Effector memory CD8-positive, alpha-beta T cell (primary cell): ENCODE measurements at regions not wholly inside any gene's neighbourhood (a gene's known extent, or its start where the extent isn't known, plus 50 kb on each side); places are given as distances from the start of the nearest gene placed in this dataset.
"Not testable (repeated sequence)": the region's sequence is repeated elsewhere in the genome, so short reads cannot be mapped to it uniquely, and the experiment has no call there.

ENCODE experiments used
- ATAC-seq: fragments of 150-1000 bp; cut with Tn5 transposase; replicated peaks from 2 replicates; pipeline ENCODE4 v1.10.0; 2021; ENCODE audit warnings: mild to moderate bottlenecking, moderate library complexity
- DNase-seq, 3 experiments: peaks; one replicate each; pipeline ENCODE4 v3.0.0; 2021
- H3K27ac Mint-ChIP-seq, 2 donors: one replicate each; pipeline ENCODE4 v1.8.0; 2022; ENCODE audit warnings: mild to moderate bottlenecking in 2 of 2, mixed read lengths in 2 of 2, moderate library complexity in 2 of 2
- H3K27me3 Mint-ChIP-seq, 2 donors: one replicate each; pipeline ENCODE4 v1.8.0; 2022; ENCODE audit warnings: mixed read lengths in 2 of 2
- H3K36me3 Mint-ChIP-seq: one replicate; pipeline ENCODE4 v1.8.0; 2022; ENCODE audit warnings: mild to moderate bottlenecking, moderate library complexity, mixed read lengths; ENCODE audit not compliant: insufficient read depth
- H3K4me1 Mint-ChIP-seq, 2 donors: one replicate each; pipeline ENCODE4 v1.8.0; 2022; ENCODE audit warnings: low read depth in 2 of 2, mixed read lengths in 2 of 2
- H3K4me3 Mint-ChIP-seq, 2 donors: one replicate each; pipeline ENCODE4 v1.8.0; 2022; ENCODE audit warnings: mild to moderate bottlenecking in 2 of 2, mixed read lengths in 2 of 2, moderate library complexity in 2 of 2
- H3K9me3 Mint-ChIP-seq, 2 donors: one replicate each; pipeline ENCODE4 v1.8.0; 2022; ENCODE audit warnings: mixed read lengths in 2 of 2

GRCh38 chr14:37650356-37651037, 55.1 kb downstream of the TTC6 start:
- DNase-seq (no peak), ATAC-seq (no peak)
- Mint-ChIP-seq H3K4me1 (no peaks in the 10 kb centered on the region), H3K36me3 (no peaks in the 10 kb centered on the region), H3K27me3 (no peaks in the 10 kb centered on the region), H3K4me3 (no peak overlapping the region), H3K27ac (no peak overlapping the region), H3K9me3 (peaks cover 0 to 10% of the 10 kb centered on the region in 2 donors)

GRCh38 chr14:37652042-37652441, 56.6 kb downstream of the TTC6 start:
- ATAC-seq, result no peak
- Mint-ChIP-seq H3K36me3 (no peaks in the 10 kb centered on the region), H3K4me1 (no peaks in the 10 kb centered on the region), H3K27me3 (no peaks in the 10 kb centered on the region), H3K9me3 (peaks cover 0 to 8% of the 10 kb centered on the region in 2 donors), H3K27ac (no peak overlapping the region), H3K4me3 (no peak overlapping the region)
- DNase-seq, result no peak

- Mint-ChIP-seq H3K4me1 (no peaks in the 10 kb centered on the region), H3K9me3 (peaks cover 2 to 14% of the 10 kb centered on the region in 2 donors), H3K4me3 (no peak overlapping the region), H3K27me3 (no peaks in the 10 kb centered on the region), H3K27ac (no peak overlapping the region), H3K36me3 (no peaks in the 10 kb centered on the region)
- DNase-seq, result no peak
- ATAC-seq, result no peak
Observed at GRCh38 chr14:37655418-37655817, 60.0 kb downstream of the TTC6 start.

- H3K27me3 Mint-ChIP-seq, result no peaks in the 10 kb centered on the region
- ATAC-seq (no peak), DNase-seq (no peak)
- H3K4me3 Mint-ChIP-seq, result no peak overlapping the region
- H3K9me3 Mint-ChIP-seq, result peaks cover 5 to 16% of the 10 kb centered on the region in 2 donors
- no peaks in the 10 kb centered on the region for H3K36me3 Mint-ChIP-seq
- no peak overlapping the region for H3K27ac Mint-ChIP-seq
- no peaks in the 10 kb centered on the region for H3K4me1 Mint-ChIP-seq
Observed at GRCh38 chr14:37658156-37658555, 62.7 kb downstream of the TTC6 start.

GRCh38 chr14:37663498-37663897, 68.1 kb downstream of the TTC6 start:
- H3K4me1 Mint-ChIP-seq, result no peaks in the 10 kb centered on the region

GRCh38 chr14:37665479-37665878, 70.0 kb downstream of the TTC6 start:
- no peaks in the 10 kb centered on the region for H3K27me3 Mint-ChIP-seq
- no peak overlapping the region for H3K4me3 Mint-ChIP-seq
- ATAC-seq (no peak), DNase-seq (no peak)
- no peak overlapping the region for H3K27ac Mint-ChIP-seq
- peaks cover 5 to 9% of the 10 kb centered on the region in 2 donors for H3K9me3 Mint-ChIP-seq
- no peaks in the 10 kb centered on the region for H3K36me3 Mint-ChIP-seq
- no peaks in the 10 kb centered on the region for H3K4me1 Mint-ChIP-seq

More at GRCh38 chr14:37663498-37663897, 68.1 kb downstream of the TTC6 start:
- Mint-ChIP-seq H3K36me3 (no peaks in the 10 kb centered on the region), H3K4me3 (no peak overlapping the region), H3K27ac (no peak overlapping the region), H3K9me3 (peaks cover 8 to 16% of the 10 kb centered on the region in 2 donors), H3K27me3 (no peaks in the 10 kb centered on the region)
- DNase-seq (no peak), ATAC-seq (no peak)

GRCh38 chr14:37665951-37666350, 70.5 kb downstream of the TTC6 start:
- H3K9me3 Mint-ChIP-seq, result peaks cover 5% of the 10 kb centered on the region in 2 donors
- no peak for DNase-seq
- no peaks in the 10 kb centered on the region for H3K4me1 Mint-ChIP-seq
- H3K27ac Mint-ChIP-seq, result no peak overlapping the region
- no peak overlapping the region for H3K4me3 Mint-ChIP-seq
- H3K27me3 Mint-ChIP-seq, result no peaks in the 10 kb centered on the region
- H3K36me3 Mint-ChIP-seq, result no peaks in the 10 kb centered on the region
- ATAC-seq, result no peak

GRCh38 chr14:37668646-37669045, 73.2 kb downstream of the TTC6 start:
- DNase-seq (no peak), ATAC-seq (no peak)
- no peak overlapping the region for H3K27ac Mint-ChIP-seq
- no peaks in the 10 kb centered on the region for H3K4me1 Mint-ChIP-seq
- H3K4me3 Mint-ChIP-seq, result no peak overlapping the region
- no peaks in the 10 kb centered on the region for H3K27me3 Mint-ChIP-seq
- no peaks in the 10 kb centered on the region for H3K36me3 Mint-ChIP-seq
- H3K9me3 Mint-ChIP-seq, result peaks cover 0 to 3% of the 10 kb centered on the region in 2 donors

- no peak for ATAC-seq
Observed at GRCh38 chr14:37669242-37669641, 73.8 kb downstream of the TTC6 start.

GRCh38 chr14:37673439-37673838, 78.0 kb downstream of the TTC6 start:
- Mint-ChIP-seq H3K36me3 (no peaks in the 10 kb centered on the region), H3K9me3 (peaks cover 0 to 10% of the 10 kb centered on the region in 2 donors), H3K4me1 (no peaks in the 10 kb centered on the region), H3K27ac (no peak overlapping the region), H3K27me3 (no peaks in the 10 kb centered on the region), H3K4me3 (no peak overlapping the region)
- ATAC-seq, result no peak
- DNase-seq, result no peak

More at GRCh38 chr14:37669242-37669641, 73.8 kb downstream of the TTC6 start:
- Mint-ChIP-seq H3K36me3 (no peaks in the 10 kb centered on the region), H3K27ac (no peak overlapping the region), H3K27me3 (no peaks in the 10 kb centered on the region), H3K4me3 (no peak overlapping the region), H3K9me3 (peaks cover 0 to under 1% of the 10 kb centered on the region in 2 donors), H3K4me1 (no peaks in the 10 kb centered on the region)
- DNase-seq, result no peak

- Mint-ChIP-seq H3K4me1 (no peaks in the 10 kb centered on the region), H3K27ac (no peak overlapping the region), H3K4me3 (no peak overlapping the region), H3K36me3 (no peaks in the 10 kb centered on the region), H3K27me3 (no peaks in the 10 kb centered on the region), H3K9me3 (peaks cover 2 to 11% of the 10 kb centered on the region in 2 donors)
- ATAC-seq, result no peak
- no peak for DNase-seq
Observed at GRCh38 chr14:37678916-37679315, 83.5 kb downstream of the TTC6 start.

- H3K36me3 Mint-ChIP-seq, result no peaks in the 10 kb centered on the region
- H3K4me1 Mint-ChIP-seq, result no peaks in the 10 kb centered on the region
Observed at GRCh38 chr14:37681486-37681885, 86.1 kb downstream of the TTC6 start.

GRCh38 chr14:37692680-37693079, 97.3 kb downstream of the TTC6 start:
- H3K9me3 Mint-ChIP-seq, result peaks cover 7 to 28% of the 10 kb centered on the region in 2 donors
- not testable (repeated sequence) for H3K27me3 Mint-ChIP-seq, H3K4me3 Mint-ChIP-seq, ATAC-seq, DNase-seq, H3K27ac Mint-ChIP-seq, H3K36me3 Mint-ChIP-seq, H3K4me1 Mint-ChIP-seq

More at GRCh38 chr14:37681486-37681885, 86.1 kb downstream of the TTC6 start:
- no peak overlapping the region for H3K4me3 Mint-ChIP-seq
- ATAC-seq (no peak), DNase-seq (no peak)
- peaks cover 8 to 12% of the 10 kb centered on the region in 2 donors for H3K9me3 Mint-ChIP-seq
- no peaks in the 10 kb centered on the region for H3K27me3 Mint-ChIP-seq
- no peak overlapping the region for H3K27ac Mint-ChIP-seq

GRCh38 chr14:37693420-37693819, 98.0 kb downstream of the TTC6 start:
- H3K27me3 Mint-ChIP-seq, H3K27ac Mint-ChIP-seq, ATAC-seq, DNase-seq, H3K4me3 Mint-ChIP-seq, H3K36me3 Mint-ChIP-seq, H3K4me1 Mint-ChIP-seq: not testable (repeated sequence)
- H3K9me3 Mint-ChIP-seq, result peaks cover 5 to 20% of the 10 kb centered on the region in 2 donors
